Anterior cingulate cortex (tissue), 58 donors: ENCODE measurements at regions not wholly inside any gene's neighbourhood (a gene's known extent, or its start where the extent isn't known, plus 50 kb on each side); places are given as distances from the start of the nearest gene placed in this dataset.

ENCODE experiments used
- DNase-seq, 58 donors: peaks; one replicate each; lab custom pipeline; 2025; lab: John Stamatoyannopoulos, UW

DNA sequence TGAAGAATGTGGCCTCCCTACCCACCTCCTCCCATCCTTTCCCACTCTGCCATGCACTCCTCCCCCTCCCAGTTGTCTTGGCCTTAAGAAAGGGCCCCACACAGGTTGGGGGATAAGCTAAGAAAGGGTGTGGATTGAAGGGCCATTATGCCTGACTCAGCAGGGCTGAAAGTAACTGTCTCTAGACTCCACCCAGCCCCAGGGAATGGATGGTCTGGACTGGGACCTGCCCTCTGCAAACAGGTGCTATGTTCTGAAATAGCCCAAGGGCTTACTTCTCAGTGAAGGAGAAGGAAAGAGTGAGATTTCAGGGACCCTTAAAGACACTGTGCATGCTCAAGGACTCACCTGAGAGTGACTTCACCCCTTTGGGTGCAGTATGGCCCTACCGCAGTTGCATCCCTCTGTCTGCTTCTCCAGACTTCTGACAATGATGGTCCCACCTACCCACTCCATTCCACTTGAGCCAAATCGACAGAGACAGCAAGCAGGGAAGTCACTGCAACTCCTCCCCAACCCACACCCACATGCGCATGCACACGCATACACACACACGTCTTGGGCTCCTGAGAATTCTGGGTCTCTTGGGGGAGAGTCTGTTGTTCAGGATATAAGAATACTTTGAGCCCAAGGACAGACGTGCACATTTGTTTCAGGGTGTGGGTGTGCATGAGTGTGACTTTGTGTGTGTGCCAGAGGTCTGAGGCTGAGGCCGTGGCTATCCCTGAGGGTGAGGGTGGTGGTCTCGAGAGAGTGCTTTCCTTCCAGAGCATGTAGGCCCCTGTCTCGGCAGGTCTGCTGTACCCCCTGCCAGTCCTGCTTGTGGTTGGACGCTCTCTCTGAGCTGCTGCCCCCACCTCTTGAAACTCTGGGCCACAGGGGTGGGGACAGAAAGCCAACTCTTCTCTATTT is 231.9 kb downstream of the PTPRU start:
- DNase-seq = no peak

DNA sequence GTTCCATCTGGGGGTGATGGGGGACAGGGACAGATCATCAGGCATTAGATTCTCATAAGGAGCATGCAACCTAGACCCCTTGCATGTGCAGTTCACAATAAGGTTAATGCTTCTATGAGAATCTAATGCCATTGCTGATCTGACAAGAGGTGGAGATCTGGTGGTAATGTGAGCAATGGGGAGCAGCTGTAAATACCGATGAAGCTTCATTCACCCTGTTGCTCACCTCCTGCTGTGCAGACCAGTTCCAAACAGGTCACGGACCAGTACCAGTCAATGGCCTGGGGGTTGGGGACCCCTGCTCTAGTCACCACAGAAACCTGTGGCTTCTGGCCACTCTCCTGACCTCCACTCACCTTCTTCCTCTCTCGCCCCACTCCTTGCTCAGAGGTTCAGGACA is 229.9 kb downstream of the PTPRU start:
- DNase-seq = no peak

DNA sequence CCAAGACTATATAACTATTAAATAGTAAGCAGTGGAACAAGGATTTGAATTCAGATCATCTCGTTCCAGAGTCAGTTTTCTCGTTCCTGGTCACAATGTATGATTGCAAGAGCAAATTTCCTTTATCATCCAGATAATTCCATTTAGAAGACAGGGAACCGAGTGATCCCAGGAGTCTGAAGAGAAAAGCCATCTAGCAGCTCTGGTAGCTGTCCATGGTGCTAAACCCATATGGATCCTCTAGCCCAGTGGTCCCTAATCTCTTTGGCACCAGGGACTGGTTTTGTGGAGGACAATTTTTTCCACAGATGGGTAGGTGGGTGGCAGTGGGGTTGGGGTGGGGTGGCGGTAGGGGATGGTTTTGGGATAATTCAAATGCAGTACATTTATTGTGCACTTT is 229.4 kb downstream of the PTPRU start:
- DNase-seq = no peak

DNA sequence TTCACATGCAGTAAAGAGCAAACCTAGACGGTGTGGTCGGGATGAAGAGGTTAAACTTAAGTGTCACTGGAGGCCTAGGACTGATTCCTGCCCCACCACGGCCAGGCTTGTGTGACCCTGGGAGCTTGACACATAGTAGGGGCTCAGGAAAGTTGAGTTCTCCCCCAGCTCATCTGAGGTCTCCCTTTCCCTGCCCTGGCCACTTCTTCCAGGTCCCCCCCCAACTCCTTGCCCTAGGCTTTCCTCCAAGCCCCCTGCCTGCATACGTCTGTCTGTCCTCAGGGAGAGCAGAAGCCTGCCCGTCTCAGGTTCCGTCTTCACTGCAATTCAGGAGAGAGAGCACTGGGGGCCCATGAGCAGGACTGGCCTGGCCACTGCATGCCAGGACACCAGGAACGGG is 225.8 kb downstream of the PTPRU start:
- no peak for DNase-seq

DNA sequence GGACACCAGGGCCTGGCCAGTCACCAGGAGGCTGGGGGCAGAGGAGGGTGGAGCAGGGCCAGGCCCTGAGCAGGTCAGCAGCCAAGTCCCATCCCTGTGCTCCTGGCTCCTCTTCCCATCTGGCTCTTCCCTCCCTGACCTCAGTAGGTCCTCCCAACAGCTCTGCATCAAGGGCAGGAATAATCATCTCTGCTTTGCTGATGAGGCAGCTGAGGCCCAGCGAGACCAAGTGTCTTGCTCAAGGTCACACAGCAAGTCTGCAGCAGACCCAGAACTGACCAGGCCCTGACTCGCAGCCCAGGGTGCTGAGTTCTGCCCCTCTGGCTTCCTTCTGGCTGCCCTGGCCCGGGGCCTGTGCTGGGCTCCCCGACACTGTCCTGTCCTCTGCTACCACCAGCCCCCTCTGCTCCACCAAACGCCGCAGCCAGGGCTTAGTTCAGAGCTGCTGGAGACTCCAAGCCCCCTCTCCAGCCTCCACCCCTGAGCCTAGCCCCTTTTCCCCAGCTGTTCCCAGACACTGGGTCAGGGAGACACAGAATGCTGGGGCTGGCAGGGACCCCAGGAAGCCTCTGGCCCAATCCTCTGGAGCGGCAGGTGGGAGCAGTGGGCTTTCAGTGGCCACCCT is 224.9 kb downstream of the PTPRU start:
- no peak for DNase-seq

DNA sequence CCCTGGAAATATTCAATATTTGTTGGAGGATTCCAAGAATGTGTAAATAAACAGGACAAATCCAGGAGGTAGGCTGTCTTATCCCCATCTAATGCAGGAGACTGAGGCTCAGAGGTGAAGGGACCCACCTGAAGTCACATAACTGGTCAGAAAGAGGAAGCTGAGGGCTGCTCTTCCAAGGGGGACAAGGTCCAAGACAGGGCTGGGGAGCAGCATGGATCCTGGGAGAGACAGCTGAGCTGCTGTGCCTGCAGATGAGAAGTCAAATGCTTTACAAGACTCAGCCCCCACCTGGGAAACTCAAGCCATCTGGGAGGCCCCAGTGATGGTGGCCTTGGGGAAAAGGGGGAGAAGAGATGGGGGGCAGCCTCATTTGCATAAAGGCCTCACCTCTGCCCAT is 224.4 kb downstream of the PTPRU start:
- DNase-seq = no peak

DNA sequence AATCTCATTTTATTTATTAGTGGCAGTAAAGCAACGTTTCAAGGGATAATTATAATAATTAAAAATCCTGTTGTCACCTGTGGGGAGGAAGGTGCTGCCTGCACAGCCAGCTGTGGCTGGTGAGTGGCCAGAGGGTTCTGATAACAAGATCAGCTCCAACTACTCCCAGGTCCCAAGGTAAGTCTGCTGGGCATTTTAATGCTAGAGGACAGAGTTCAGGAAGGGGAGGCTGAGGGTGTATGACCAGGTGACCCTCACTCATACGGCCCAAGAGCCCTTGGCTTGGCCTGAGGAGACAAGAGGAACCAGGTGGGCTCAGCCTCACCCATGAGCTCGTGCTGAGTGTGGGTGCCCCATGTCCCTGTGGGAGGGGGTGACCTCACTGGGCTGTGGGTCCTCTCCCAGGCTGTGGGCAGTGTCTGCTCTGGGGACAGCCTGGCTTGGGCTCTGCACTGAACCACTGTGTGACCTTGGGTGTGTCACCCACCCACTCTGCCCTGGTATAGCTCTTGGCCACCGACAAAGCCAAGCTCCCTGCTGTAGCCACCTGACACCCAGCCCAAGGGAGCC is 223.8 kb downstream of the PTPRU start:
- DNase-seq = no peak

DNA sequence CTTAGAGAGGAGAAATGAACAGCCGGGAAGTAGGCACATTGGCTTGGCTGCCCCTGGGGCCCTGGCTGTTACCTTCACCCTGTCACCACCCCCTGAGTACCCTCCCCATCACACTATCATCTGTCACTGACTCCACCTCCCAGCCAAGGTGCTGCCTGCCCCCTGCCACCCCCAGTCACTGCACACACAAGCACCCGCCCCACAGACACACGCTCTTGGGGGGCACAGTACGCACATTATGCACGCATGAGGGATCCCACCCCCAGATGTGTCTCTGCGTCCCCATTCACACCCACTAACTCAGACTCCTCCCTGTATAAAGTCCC is 223.3 kb downstream of the PTPRU start:
- DNase-seq = no peak

DNA sequence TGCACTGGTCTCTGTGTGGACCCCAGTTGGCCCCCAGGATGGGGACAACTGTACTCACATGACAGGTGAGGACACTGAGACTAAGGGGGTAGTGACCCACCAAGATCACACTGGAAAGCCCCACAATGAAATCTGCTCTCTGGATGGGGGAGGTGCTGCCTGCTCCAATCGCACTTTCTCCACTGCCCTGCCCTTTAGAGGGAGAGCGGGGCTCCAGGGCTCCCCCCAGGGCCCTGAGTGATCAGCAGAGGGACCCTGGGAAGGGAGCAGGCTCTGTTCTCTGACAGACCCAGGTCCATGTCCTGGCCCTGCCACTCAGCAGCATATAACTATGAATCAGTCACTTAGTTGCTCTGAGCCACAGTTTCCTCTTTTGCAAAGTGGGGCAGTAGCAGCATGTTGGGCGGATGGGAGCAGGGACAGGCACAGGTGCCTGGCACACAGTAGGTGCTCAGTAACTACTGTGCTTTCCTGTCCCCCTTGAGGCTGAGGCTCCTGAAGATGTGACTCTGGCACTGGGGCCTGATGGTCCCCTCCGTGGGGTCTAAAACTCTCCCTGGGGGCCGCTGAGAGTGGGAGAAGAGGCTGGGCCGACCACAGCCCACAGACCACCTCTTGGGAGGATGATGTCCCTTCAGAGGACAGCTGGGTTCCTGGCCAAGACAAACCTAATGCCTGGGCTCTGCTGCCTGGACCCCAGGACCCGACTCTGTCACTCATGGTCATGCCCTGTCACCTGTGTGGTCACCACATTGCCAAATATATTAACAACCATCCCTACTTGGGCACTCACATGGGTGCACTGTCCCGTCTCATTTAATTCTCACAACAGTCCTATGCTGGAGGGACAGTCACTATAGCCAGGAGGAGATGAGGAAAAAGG is 222.7 kb downstream of the PTPRU start:
- DNase-seq = no peak

DNA sequence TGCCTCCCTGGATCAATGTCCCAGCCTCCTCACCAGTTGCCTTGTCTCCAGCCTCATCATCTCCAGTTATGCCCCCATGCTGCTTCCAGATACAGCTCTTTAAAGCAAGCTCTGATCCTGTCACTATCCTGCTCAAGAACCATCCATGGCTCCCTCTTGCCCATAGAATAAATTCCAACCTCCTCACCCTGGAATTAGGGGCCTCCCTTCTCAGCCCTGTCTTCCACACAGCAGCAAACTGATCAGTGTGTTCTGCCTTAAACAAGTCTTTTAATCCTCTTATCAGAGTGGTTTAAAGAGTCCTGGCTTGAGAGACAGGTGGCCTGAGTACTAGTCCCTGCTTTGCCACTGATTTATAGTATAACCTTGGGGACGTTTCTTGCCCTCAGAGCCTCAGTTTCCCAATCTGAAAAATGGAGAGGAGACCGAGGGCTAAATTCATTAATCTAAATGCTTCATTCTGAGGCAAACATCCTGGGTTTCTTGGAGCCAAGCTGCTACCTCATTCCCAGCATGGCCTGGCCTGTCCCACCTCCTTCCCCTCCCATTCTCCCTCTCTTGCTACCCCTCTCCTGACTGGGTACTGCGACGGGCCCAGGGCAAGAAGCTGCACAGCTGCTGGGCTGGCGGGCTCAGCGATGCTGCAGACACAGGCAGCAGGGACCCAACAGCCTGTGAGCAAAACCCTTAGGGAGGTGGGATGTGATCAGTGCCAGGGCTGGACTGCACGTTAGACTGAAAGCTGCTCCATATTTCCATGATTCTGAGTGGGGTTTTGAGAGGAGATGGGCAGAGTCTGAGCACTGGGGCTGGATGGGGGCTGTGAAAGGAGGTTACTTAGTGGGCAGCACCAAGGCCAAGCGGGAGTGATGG is 221.4 kb downstream of the PTPRU start:
- no peak for DNase-seq

DNA sequence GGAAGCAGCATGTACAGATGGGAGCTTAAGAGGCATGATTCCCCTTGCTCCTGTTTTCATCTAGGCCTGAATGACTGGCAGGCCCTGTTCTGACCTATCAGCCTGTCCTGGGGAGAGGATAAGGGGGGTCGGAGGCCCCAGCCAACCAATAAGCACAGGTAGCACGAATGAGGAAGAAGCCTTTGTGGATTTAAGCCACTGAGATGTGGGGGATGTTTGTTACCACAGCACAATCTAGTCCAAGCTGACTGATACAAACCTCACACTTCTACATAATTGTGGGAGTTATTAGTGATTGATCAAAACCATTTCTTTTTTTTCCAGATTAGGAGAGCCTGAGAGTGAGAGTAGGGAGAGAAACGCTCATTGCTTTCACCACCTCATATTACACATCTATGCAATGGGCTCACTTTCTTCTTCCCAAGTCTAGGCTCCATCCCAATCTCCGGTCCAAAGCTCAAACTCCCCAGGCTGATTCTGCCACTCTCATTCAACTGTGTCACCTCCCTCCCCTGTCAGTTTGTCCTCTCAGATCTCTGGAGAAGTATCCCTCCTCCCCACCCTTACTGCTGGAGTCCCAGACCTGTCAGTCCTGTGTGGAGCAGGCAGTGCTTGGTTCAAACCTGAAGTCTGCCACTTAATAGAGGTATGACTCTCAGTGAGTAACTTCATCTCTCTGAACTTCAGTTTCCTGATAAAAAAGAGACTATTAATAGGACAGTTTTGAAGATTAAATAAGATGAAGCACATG is 220.5 kb downstream of the PTPRU start:
- no peak for DNase-seq

DNA sequence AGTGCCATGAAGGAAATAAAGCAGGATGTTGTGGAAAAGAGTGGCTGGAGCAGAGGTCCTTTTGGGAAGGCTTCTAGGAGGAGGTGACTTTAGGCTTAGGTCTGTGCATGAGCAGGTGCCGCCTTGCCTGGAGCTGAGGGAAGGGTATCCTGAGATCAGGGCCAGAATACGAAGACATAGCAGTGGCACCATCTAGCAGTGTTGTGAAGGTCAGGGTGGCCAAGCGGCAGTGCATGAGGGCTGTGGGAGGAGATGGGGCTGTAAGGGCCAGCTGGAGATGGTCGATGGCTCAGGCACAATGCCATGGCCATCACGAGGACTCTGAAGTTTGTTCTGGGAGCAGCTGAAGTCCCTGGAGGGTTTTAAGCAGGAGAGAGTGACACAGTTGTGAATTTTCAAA is 219.5 kb downstream of the PTPRU start:
- no peak for DNase-seq

DNA sequence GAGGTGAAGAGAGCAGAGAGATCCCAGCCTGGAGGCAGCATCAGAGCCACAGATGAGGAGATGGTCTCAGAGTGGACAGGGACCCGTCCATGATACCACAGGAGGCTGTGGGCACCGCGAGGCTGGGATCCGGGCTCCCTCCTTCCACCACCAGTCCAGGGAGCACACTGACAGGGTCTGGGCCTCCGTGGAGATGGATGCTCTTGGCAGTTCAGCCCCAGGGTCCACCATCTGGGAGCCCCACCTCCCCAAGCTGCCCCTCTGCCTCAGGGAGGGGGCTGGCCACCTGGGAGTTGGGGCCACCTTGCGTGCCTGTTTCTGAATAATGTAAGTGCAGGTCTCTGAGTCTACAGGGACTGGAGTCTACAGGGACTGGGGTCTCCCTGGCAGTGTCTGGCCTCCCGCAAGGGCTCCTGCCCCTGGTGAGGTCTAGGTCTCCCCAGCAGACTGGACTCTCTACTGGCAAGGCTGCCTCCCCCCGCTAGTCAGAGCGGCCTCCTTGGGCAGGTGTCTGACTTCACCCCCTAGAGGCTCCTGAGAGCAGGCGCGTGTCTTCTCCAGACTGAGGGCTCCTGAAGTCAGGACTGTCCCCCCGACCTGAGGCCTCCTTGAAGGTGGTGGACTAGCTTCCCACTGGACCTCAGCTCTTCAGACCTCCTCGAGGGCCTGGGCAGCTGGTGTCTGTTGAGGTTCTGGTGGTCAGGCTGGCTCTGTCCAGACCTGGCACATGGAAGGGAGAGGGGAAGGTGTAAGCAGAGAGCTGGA is 218.5 kb downstream of the PTPRU start:
- DNase-seq = no peak

DNA sequence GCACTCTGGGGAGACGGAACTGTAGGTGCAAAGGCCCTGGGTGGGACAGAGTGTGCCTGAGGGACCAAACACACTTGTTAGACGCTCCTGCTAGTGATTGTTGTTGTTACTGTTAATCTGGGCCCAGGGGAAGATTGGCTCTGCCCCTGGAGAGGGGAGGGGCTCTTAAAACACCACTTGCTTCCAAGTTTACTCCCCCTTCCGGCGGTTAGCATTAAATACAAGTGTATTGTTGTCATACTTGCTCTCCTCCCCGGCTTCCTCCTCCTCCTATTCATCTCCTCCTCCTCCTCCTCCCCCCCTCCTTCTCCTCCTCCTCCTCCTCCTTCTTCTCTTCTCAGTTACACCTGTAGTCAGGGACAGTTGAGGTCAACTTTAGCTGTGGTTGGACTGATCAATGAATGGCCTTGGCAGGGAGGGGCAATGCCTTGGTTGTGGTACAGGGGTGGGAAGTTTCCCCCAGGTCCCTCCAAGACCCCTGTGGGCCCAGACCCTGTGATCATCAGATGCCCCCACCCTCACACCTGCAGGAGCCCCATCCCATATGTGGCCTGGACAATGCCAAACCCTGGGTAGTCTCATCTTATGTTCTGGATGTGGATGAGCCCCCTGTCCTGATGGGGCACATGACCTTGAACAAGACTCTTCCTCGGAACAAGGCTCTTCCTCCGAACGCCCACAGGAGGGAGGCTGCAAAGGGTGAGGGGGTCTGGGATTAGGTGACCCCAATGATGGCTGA is 217.3 kb downstream of the PTPRU start:
- DNase-seq = no peak

DNA sequence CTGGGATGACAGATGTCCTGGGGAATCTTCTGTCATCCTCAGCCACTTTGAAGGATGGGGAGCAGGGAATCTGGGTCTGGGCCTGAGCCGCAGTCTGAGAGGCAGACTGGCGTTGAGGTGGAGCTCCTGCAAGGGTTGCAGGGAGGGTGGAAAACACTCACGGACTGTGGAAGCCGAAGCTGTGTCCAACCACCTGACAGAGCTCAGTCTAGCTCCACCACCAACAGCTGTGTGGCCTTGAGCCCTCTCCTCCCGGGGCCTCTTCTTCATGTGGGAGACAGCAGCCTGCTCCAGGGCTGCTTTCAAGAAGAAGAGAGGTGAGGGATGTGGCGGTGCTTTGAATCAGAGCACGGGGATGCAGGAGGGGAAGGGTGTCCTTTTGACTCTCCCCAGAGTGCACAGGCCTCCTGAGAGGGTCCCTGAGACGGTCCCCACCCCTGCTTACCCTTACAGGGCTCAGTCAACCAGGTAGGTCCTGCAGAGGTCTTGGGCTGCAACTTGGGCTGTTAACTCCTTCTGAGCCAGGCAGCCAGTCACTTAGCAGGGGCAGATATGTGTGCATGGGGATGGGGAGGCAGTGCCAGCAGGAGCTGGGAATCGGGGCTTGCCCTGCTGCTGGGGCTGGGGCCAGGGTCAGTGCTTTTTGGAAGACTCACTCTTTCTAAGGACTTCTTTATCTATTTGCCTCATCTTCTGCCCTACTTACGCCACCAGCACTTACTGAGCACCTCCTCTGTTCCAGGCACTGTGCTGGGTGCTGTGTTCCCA is 216.3 kb downstream of the PTPRU start:
- DNase-seq = no peak

DNA sequence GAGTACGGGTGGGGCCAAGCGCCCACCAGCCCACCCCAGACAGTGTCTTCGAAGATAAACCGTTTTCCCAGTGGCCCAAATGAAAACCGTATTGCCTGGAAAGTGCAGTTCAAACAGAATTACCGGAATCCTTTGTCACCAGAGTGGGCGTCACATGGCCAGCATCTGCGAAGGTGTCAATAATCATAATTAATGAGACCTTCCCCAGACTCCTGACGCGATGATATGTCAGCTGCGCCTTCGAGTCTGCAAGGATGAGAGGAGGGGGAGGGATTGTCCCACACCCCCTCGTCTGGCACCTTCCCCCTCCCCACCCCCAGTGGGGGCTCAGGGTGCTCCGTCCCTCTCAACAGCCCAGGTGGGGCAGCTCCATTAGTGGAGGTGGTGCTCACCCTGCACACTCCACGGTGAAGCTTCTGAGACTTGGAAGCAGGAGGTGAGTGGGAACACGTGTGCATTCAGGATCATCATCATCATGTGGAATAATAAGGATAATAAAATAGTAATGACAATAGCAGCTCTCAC is 215.1 kb downstream of the PTPRU start:
- DNase-seq = no peak

DNA sequence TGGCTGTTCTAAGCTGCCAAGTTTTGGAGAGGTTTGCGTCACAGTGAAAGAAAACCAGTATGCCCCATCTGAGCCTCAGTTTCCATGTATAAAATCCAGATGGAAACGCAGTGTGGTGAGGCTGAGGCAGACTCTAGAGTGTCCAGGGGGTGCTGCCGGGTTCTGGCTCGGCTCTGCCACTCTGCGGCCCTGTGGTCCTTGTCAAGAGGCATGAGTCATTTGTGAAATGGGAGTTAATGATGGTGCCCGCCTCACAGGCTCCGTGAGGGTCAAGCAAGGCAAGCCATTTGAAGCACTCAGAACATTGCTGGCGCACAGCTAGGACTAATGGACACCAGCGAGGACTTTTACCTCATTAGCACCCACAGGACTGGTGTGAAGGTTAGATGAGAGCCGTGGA is 214.3 kb downstream of the PTPRU start:
- DNase-seq = no peak
